ENCODE measurements at regions not wholly inside any gene's neighbourhood (a gene's known extent, or its start where the extent isn't known, plus 50 kb on each side); places are given as distances from the start of the nearest gene placed in this dataset.
A peak's percentile ranks its signal among the peaks of the same experiment; 100 is the strongest.
"Not testable (repeated sequence)": the region's sequence is repeated elsewhere in the genome, so short reads cannot be mapped to it uniquely, and the experiment has no call there.

GRCh38 chr4:75194180-75194579, 261.3 kb downstream of the PARM1 start:
- H3K27ac Mint-ChIP-seq, result peak overlapping the region in 1 of 3 experiments; percentile 3; a peak in 4 of 7 replicates
- Histone ChIP-seq H2BK5ac (ENCODE audit: insufficient read length, low read length) (no peak overlapping the region), H3K9me3 (ENCODE audit: control insufficient read depth, low read depth, low read length) (no peaks in the 10 kb centered on the region), H4K5ac (ENCODE audit: insufficient read length, low read depth, low read length) (no peak overlapping the region), H2BK12ac (ENCODE audit: insufficient read length, low read depth, low read length) (no peak overlapping the region), H3K4ac (ENCODE audit: low read depth, low read length) (no peak overlapping the region), H3K9ac (ENCODE audit: extremely low read depth, insufficient read length, low read length) (no peak overlapping the region), H2BK15ac (ENCODE audit: low read depth, low read length) (no peak overlapping the region), H2BK120ac (ENCODE audit: low read depth, low read length, poor library complexity, severe bottlenecking) (no peak overlapping the region), H2BK20ac (ENCODE audit: low read depth, low read length, poor library complexity, severe bottlenecking) (no peak overlapping the region), H2AFZ (ENCODE audit: low read length) (no peak overlapping the region), H3T11ph (ENCODE audit: low read length) (no peak overlapping the region), H3K79me2 (ENCODE audit: insufficient read depth, low read length) (no peaks in the 10 kb centered on the region), H3K4me2 (ENCODE audit: insufficient read depth, insufficient read length, low read length) (no peak overlapping the region), H3K23me2 (ENCODE audit: insufficient read length, low read depth, low read length, poor library complexity, severe bottlenecking) (no peaks in the 10 kb centered on the region), H2AK5ac (ENCODE audit: insufficient read length, low read length) (no peak overlapping the region), H4K20me1 (ENCODE audit: control insufficient read depth, insufficient read depth, insufficient read length) (no peaks in the 10 kb centered on the region), H4K8ac (replicated peaks; ENCODE audit: insufficient read length, low read depth, low read length) (no peak overlapping the region), H3K27me3 (ENCODE audit: insufficient read depth, low read length) (no peaks in the 10 kb centered on the region), H3K18ac (ENCODE audit: insufficient read length, low read depth, low read length) (no peak overlapping the region), H3K27ac (ENCODE audit: insufficient read length, low read depth, low read length) (no peak overlapping the region), H3K56ac (ENCODE audit: insufficient read length, low read depth, low read length) (no peak overlapping the region), H3K14ac (ENCODE audit: insufficient read depth, low read length) (no peak overlapping the region), H4K91ac (ENCODE audit: insufficient read length, low read depth, low read length) (no peak overlapping the region), H3K23ac (ENCODE audit: insufficient read length, low read depth, low read length) (no peak overlapping the region), H3K79me1 (ENCODE audit: insufficient read depth, low read depth, low read length, poor library complexity, severe bottlenecking) (no peaks in the 10 kb centered on the region), H3K4me1 (ENCODE audit: insufficient read depth, low read length) (no peaks in the 10 kb centered on the region)
- peaks cover 0 to 2% of the 10 kb centered on the region in 2 experiments; a peak in 2 of 5 replicates for H3K9me3 Mint-ChIP-seq
- H3K4me3 Mint-ChIP-seq, result no peak overlapping the region
- no peak for DNase-seq
- no CpG with 5 or more reads among the region's 8 CpGs for WGBS (ENCODE audit: extremely low coverage, insufficient read length, low lambda C conversion rate)
- H3K27me3 Mint-ChIP-seq (ENCODE audit: low read depth), result no peaks in the 10 kb centered on the region
- TF ChIP-seq CTCF (conservative IDR thresholded peaks at IDR 0.05), result no peak
- no peaks in the 10 kb centered on the region; a peak in 1 of 7 replicates for H3K36me3 Mint-ChIP-seq (ENCODE audit: insufficient read depth in 1 of 3, low read depth in 3 of 3)
- H3K4me1 Mint-ChIP-seq, result peaks cover 0 to 8% of the 10 kb centered on the region in 2 experiments; a peak in 1 of 4 replicates

- not testable (repeated sequence) for H3K23me2 ChIP-seq (ENCODE audit: insufficient read length, low read depth, low read length, poor library complexity, severe bottlenecking); H3K4ac ChIP-seq (ENCODE audit: low read depth, low read length); H3K36me3 Mint-ChIP-seq (ENCODE audit: insufficient read depth in 1 of 3, low read depth in 3 of 3); H3K4me2 ChIP-seq (ENCODE audit: insufficient read depth, insufficient read length, low read length); H3K79me1 ChIP-seq (ENCODE audit: insufficient read depth, low read depth, low read length, poor library complexity, severe bottlenecking); H2AK5ac ChIP-seq (ENCODE audit: insufficient read length, low read length); H2BK20ac ChIP-seq (ENCODE audit: low read depth, low read length, poor library complexity, severe bottlenecking); H2BK15ac ChIP-seq (ENCODE audit: low read depth, low read length); H3K9me3 ChIP-seq (ENCODE audit: control insufficient read depth, low read depth, low read length); H4K5ac ChIP-seq (ENCODE audit: insufficient read length, low read depth, low read length); H2BK120ac ChIP-seq (ENCODE audit: low read depth, low read length, poor library complexity, severe bottlenecking); H3K14ac ChIP-seq (ENCODE audit: insufficient read depth, low read length); H3K56ac ChIP-seq (ENCODE audit: insufficient read length, low read depth, low read length); H3K27ac ChIP-seq (ENCODE audit: insufficient read length, low read depth, low read length); H4K8ac ChIP-seq (replicated peaks; ENCODE audit: insufficient read length, low read depth, low read length); H3K4me1 ChIP-seq (ENCODE audit: insufficient read depth, low read length); H2BK5ac ChIP-seq (ENCODE audit: insufficient read length, low read length); DNase-seq; H3K23ac ChIP-seq (ENCODE audit: insufficient read length, low read depth, low read length); H3K27me3 Mint-ChIP-seq (ENCODE audit: low read depth); H3K27me3 ChIP-seq (ENCODE audit: insufficient read depth, low read length); H3K4me3 Mint-ChIP-seq; H2BK12ac ChIP-seq (ENCODE audit: insufficient read length, low read depth, low read length); H3K9ac ChIP-seq (ENCODE audit: extremely low read depth, insufficient read length, low read length); H4K91ac ChIP-seq (ENCODE audit: insufficient read length, low read depth, low read length); H3T11ph ChIP-seq (ENCODE audit: low read length); H3K18ac ChIP-seq (ENCODE audit: insufficient read length, low read depth, low read length); H3K79me2 ChIP-seq (ENCODE audit: insufficient read depth, low read length); H3K9me3 Mint-ChIP-seq; H3K4me1 Mint-ChIP-seq; H3K27ac Mint-ChIP-seq; H2AFZ ChIP-seq (ENCODE audit: low read length); H4K20me1 ChIP-seq (ENCODE audit: control insufficient read depth, insufficient read depth, insufficient read length)
- WGBS (ENCODE audit: extremely low coverage, insufficient read length, low lambda C conversion rate), result no CpG with 5 or more reads among the region's 2 CpGs
These were observed 259.3 kb downstream of the PARM1 start for GRCh38 chr4:75192182-75192581.

Measured in H9 (cell line).